ENCODE measurements at regions not wholly inside any gene's neighbourhood (a gene's known extent, or its start where the extent isn't known, plus 50 kb on each side); places are given as distances from the start of the nearest gene placed in this dataset.
A peak's percentile ranks its signal among the peaks of the same experiment; 100 is the strongest.

DNA sequence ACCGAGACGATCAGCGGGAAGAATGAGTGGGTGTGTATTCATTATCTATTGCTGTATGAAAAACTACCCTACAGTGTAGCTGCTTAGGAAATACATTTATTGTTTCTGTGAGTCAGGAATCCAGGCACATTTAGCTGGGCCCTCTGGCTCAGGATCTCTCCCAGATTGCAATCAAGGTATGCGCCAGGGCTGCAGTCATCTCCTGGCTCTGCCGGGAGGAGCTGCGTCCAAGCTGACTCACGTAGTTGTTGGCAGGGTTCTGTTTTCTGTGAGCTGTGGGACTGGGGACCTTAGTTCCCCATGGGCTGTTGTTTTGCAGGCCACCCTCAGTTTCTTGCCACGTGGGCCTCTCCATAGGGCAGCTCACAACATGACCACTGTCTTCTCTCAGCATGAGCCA, 68.2 kb upstream of the FUCA2 start:
- DNase-seq (ENCODE audit: low read depth, low spot score) = no peak
- Mint-ChIP-seq H3K9me3 (no peaks in the 10 kb centered on the region), H3K4me1 (no peaks in the 10 kb centered on the region), H3K4me3 (no peak overlapping the region), H3K36me3 (ENCODE audit: low read depth) (no peaks in the 10 kb centered on the region), H3K27me3 (ENCODE audit: low read depth) (no peaks in the 10 kb centered on the region), H3K27ac (ENCODE audit: unreplicated experiment) (no peak overlapping the region)
- TF ChIP-seq, protein P1, sequence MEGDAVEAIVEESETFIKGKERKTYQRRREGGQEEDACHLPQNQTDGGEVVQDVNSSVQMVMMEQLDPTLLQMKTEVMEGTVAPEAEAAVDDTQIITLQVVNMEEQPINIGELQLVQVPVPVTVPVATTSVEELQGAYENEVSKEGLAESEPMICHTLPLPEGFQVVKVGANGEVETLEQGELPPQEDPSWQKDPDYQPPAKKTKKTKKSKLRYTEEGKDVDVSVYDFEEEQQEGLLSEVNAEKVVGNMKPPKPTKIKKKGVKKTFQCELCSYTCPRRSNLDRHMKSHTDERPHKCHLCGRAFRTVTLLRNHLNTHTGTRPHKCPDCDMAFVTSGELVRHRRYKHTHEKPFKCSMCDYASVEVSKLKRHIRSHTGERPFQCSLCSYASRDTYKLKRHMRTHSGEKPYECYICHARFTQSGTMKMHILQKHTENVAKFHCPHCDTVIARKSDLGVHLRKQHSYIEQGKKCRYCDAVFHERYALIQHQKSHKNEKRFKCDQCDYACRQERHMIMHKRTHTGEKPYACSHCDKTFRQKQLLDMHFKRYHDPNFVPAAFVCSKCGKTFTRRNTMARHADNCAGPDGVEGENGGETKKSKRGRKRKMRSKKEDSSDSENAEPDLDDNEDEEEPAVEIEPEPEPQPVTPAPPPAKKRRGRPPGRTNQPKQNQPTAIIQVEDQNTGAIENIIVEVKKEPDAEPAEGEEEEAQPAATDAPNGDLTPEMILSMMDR (conservative IDR thresholded peaks at IDR 0.05) = no peak

DNA sequence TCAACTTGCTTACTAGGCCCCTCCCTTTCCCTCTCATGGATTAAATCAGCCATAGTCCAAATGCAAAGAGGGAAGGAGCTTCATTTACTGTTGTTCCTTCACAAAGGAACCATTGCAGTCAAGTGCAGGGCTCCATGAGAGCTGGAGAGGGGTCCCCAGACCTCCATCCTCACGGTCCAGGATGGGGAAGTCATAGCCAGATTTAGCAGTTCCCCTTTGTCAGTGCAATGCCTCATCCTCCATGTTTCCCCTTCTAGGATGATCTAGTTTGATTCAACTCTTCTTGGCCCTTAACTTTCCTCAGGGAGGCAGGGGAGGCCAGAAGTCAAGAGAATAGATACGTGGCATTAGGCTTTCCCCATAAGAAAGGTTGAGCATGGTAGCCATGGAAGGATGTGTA, 66.5 kb upstream of the FUCA2 start:
- no peak for DNase-seq (ENCODE audit: low read depth, low spot score)
- H3K36me3 Mint-ChIP-seq (ENCODE audit: low read depth) = no peaks in the 10 kb centered on the region
- H3K27me3 Mint-ChIP-seq (ENCODE audit: low read depth) = no peaks in the 10 kb centered on the region
- TF ChIP-seq, protein P1 (conservative IDR thresholded peaks at IDR 0.05) = no peak
- no peaks in the 10 kb centered on the region for H3K9me3 Mint-ChIP-seq
- no peak overlapping the region for H3K27ac Mint-ChIP-seq (ENCODE audit: unreplicated experiment)
- H3K4me1 Mint-ChIP-seq = no peaks in the 10 kb centered on the region
- H3K4me3 Mint-ChIP-seq = no peak overlapping the region

DNA sequence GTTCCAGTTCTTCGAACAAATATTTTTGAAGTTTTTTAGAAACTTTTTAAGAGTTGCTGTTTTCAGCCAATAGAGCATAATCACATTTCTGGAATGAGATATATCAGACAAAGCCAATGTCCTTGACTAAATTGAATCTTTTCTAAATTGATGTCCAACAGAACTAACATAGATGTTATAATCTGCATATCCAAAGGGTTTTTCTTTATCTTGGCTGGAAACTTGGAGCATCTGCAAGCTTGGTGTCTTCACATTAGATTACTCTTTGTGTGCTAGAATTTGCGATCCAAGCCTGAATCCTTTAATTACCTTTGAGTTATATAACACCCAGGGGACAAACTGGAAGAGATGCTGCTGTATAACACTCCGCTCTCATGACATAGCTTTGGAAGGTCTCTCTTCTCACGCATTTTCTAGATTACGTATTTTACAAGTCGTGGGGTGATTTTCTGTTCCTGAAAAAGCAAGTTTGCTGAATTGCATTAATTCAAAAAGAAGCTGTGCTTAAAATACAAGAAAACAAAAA, 64.4 kb upstream of the FUCA2 start:
- no peak for DNase-seq (ENCODE audit: low read depth, low spot score)
- no peaks in the 10 kb centered on the region for H3K27me3 Mint-ChIP-seq (ENCODE audit: low read depth)
- TF ChIP-seq, protein P1 (conservative IDR thresholded peaks at IDR 0.05) = no peak
- H3K4me1 Mint-ChIP-seq = no peaks in the 10 kb centered on the region
- H3K36me3 Mint-ChIP-seq (ENCODE audit: low read depth) = no peaks in the 10 kb centered on the region
- H3K4me3 Mint-ChIP-seq = no peak overlapping the region
- H3K27ac Mint-ChIP-seq (ENCODE audit: unreplicated experiment) = no peak overlapping the region
- no peaks in the 10 kb centered on the region for H3K9me3 Mint-ChIP-seq

DNA sequence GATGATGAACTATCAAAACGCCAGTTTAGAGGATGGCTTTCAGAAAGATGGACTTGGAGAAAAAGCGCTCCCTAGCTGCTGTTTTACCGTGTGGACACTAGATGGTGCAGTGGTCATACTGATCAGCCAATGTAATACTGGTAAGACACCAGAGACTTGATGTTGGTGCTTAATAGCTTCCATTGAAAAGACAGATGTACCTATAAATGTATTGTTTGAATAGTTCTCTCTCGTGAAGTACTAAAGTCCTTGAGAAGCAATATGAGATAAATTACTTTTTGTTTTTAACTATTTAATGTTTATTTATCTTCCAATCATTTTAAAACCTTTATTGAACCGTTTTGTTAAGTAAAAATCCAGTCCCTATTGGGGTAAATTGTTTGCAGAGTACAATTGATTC, 63.9 kb upstream of the FUCA2 start:
- TF ChIP-seq, protein P1 (conservative IDR thresholded peaks at IDR 0.05) = peak; percentile 97
- Mint-ChIP-seq H3K27me3 (ENCODE audit: low read depth) (no peaks in the 10 kb centered on the region), H3K27ac (ENCODE audit: unreplicated experiment) (no peak overlapping the region), H3K4me1 (no peaks in the 10 kb centered on the region), H3K36me3 (ENCODE audit: low read depth) (no peaks in the 10 kb centered on the region), H3K4me3 (no peak overlapping the region), H3K9me3 (no peaks in the 10 kb centered on the region)
- DNase-seq (ENCODE audit: low read depth, low spot score) = peak; percentile 61

DNA sequence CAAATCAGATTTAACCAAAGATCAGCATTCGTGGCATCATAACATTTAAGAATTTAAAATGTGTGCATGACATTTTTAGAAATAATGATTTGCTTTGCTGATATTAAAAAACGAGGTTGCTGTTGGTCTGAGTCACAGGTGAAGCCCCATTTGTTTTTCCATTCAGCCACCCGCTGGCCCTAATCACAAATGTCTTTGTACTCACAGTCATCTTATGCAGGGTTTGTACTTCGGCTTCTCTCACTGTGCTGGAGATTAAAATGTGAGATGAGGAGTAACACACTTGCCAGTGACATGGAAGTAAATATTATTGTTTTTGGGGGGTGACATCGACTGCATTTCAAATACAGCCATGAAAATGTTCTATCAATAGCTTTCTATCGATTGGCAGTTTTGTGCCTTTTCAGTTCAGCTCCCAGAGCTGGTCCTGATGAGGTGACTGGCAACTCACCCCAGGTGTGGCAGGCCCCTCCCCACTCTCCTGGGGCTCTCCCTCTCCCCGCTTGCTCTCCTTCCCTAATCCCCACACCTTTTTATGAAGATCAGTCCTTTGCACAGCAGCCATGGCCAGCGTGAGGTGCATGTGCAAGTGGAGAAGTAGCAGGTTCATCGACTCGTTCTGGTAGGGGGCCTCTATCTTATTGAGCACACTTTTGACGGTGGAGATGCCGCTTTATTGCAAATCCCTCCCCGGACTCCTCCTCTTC, 58.8 kb upstream of the FUCA2 start:
- Mint-ChIP-seq H3K36me3 (ENCODE audit: low read depth) (no peaks in the 10 kb centered on the region), H3K9me3 (no peaks in the 10 kb centered on the region), H3K27me3 (ENCODE audit: low read depth) (no peaks in the 10 kb centered on the region), H3K27ac (ENCODE audit: unreplicated experiment) (no peak overlapping the region), H3K4me3 (no peak overlapping the region), H3K4me1 (peaks cover 14% of the 10 kb centered on the region)
- DNase-seq (ENCODE audit: low read depth, low spot score) = no peak
- TF ChIP-seq, protein P1 (conservative IDR thresholded peaks at IDR 0.05) = no peak

Measured in neural crest cell (in vitro differentiated cells).